ENCODE measurements at regions not wholly inside any gene's neighbourhood (a gene's known extent, or its start where the extent isn't known, plus 50 kb on each side); places are given as distances from the start of the nearest gene placed in this dataset.

GRCh38 chr9:109963079-109963478 lies 183.1 kb downstream of the PALM2AKAP2 start:
- Histone ChIP-seq H3K36me3 (ENCODE audit: control insufficient read depth, insufficient read depth, low read length) (no peaks in the 10 kb centered on the region), H3K27me3 (ENCODE audit: control insufficient read depth, insufficient read depth, low read length) (no peaks in the 10 kb centered on the region), H3K4me3 (ENCODE audit: low read length) (no peak overlapping the region), H3K27ac (ENCODE audit: low read length) (no peak overlapping the region), H3K9me3 (ENCODE audit: control insufficient read depth, low read depth, low read length) (no peaks in the 10 kb centered on the region), H3K4me1 (ENCODE audit: control insufficient read depth, insufficient read depth, low read length) (no peaks in the 10 kb centered on the region)
- WGBS (ENCODE audit: insufficient coverage, low lambda C conversion rate): no CpG with 5 or more reads among the region's 2 CpGs
- peak in 1 of 2 donors; percentile 18 for DNase-seq

GRCh38 chr9:109966643-109967368 lies 186.8 kb downstream of the PALM2AKAP2 start:
- Histone ChIP-seq H3K27ac (ENCODE audit: low read length) (no peak overlapping the region), H3K9me3 (ENCODE audit: control insufficient read depth, low read depth, low read length) (no peaks in the 10 kb centered on the region), H3K36me3 (ENCODE audit: control insufficient read depth, insufficient read depth, low read length) (no peaks in the 10 kb centered on the region), H3K4me1 (ENCODE audit: control insufficient read depth, insufficient read depth, low read length) (no peaks in the 10 kb centered on the region), H3K4me3 (ENCODE audit: low read length) (no peak overlapping the region), H3K27me3 (ENCODE audit: control insufficient read depth, insufficient read depth, low read length) (peaks cover 2% of the 10 kb centered on the region)
- DNase-seq: no peak
- WGBS (ENCODE audit: insufficient coverage, low lambda C conversion rate): no CpG with 5 or more reads among the region's 13 CpGs

- Histone ChIP-seq H3K27me3 (ENCODE audit: control insufficient read depth, insufficient read depth, low read length) (peaks cover 2% of the 10 kb centered on the region), H3K27ac (ENCODE audit: low read length) (peak overlapping the region; percentile 39), H3K9me3 (ENCODE audit: control insufficient read depth, low read depth, low read length) (no peaks in the 10 kb centered on the region), H3K36me3 (ENCODE audit: control insufficient read depth, insufficient read depth, low read length) (no peaks in the 10 kb centered on the region), H3K4me3 (ENCODE audit: low read length) (no peak overlapping the region), H3K4me1 (ENCODE audit: control insufficient read depth, insufficient read depth, low read length) (no peaks in the 10 kb centered on the region)
- WGBS (ENCODE audit: insufficient coverage, low lambda C conversion rate): no CpG with 5 or more reads among the region's 8 CpGs
- peak in 1 of 2 donors; percentile 21 for DNase-seq
Measured at GRCh38 chr9:109967651-109968642, 187.9 kb downstream of the PALM2AKAP2 start.

DNA sequence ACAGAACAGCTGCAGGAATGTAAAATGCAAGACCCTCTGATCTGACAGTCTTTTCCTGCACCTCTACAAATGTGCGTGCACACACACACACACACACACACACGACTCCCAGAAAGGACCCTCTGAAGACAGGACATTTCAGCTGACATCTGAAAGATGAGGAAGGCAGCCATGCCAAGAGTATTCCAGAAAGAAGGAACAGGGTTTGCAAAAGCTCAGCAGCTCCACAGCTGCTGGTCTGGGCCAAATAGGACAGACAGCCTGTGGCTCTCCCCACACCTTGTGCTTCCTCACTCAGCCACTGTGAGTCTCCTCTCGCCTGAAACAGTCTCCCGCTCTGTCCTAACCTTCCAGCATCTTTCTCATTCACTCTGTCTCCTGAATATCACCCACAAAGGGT lies 189.0 kb downstream of the PALM2AKAP2 start:
- Histone ChIP-seq H3K36me3 (ENCODE audit: control insufficient read depth, insufficient read depth, low read length) (no peaks in the 10 kb centered on the region), H3K4me1 (ENCODE audit: control insufficient read depth, insufficient read depth, low read length) (no peaks in the 10 kb centered on the region), H3K4me3 (ENCODE audit: low read length) (no peak overlapping the region), H3K9me3 (ENCODE audit: control insufficient read depth, low read depth, low read length) (no peaks in the 10 kb centered on the region), H3K27me3 (ENCODE audit: control insufficient read depth, insufficient read depth, low read length) (peaks cover 2% of the 10 kb centered on the region), H3K27ac (ENCODE audit: low read length) (peak overlapping the region; percentile 39)
- no CpG with 5 or more reads among the region's 4 CpGs for WGBS (ENCODE audit: insufficient coverage, low lambda C conversion rate)
- DNase-seq: peak in 1 of 2 donors; percentile 17

DNA sequence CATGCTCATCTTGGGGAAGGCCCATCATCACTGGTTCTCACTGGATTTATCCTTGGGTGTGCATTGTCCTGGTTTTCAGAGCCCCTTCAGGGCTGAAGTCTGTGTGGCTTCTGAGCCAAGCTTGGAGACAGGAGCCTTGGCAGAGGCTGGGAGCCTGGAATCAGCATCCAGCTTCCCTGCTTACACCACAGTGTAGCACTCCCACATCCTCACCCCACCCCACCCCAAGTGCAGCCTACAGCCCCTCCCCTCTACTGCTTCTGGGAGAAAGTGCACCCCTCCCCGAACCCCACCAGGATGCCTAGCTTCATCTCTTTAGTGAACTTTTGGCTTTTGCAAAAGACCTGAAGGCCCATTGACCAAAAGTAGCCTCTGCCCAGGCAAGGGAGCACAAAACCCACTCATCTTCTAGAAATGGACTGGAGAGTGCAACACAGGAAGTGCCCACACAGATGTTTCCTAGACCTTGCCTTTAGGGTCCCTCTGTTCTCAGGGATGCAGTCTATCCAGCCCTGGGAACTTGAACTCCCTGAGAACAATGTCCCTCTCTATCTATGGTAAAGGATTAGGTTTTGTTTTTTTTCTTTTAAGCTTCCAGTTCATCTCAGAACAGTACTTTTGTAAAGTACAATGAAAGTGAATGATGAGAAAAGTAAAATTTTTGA lies 189.7 kb downstream of the PALM2AKAP2 start:
- H3K27ac ChIP-seq (ENCODE audit: low read length): no peak overlapping the region
- no peaks in the 10 kb centered on the region for H3K9me3 ChIP-seq (ENCODE audit: control insufficient read depth, low read depth, low read length)
- H3K36me3 ChIP-seq (ENCODE audit: control insufficient read depth, insufficient read depth, low read length): no peaks in the 10 kb centered on the region
- H3K27me3 ChIP-seq (ENCODE audit: control insufficient read depth, insufficient read depth, low read length): peaks cover 2% of the 10 kb centered on the region
- no peaks in the 10 kb centered on the region for H3K4me1 ChIP-seq (ENCODE audit: control insufficient read depth, insufficient read depth, low read length)
- H3K4me3 ChIP-seq (ENCODE audit: low read length): no peak overlapping the region
- no CpG with 5 or more reads among the region's 1 CpG for WGBS (ENCODE audit: insufficient coverage, low lambda C conversion rate)
- no peak for DNase-seq

- no peak for DNase-seq
- no CpG with 5 or more reads among the region's 5 CpGs for WGBS (ENCODE audit: insufficient coverage, low lambda C conversion rate)
- no peak overlapping the region for H3K4me3 ChIP-seq (ENCODE audit: low read length)
Measured at GRCh38 chr9:109971226-109971625, 191.2 kb downstream of the PALM2AKAP2 start.

GRCh38 chr9:109972026-109972882 lies 192.3 kb downstream of the PALM2AKAP2 start:
- peaks cover 2% of the 10 kb centered on the region for H3K27me3 ChIP-seq (ENCODE audit: control insufficient read depth, insufficient read depth, low read length)
- H3K4me1 ChIP-seq (ENCODE audit: control insufficient read depth, insufficient read depth, low read length): no peaks in the 10 kb centered on the region
- WGBS (ENCODE audit: insufficient coverage, low lambda C conversion rate): no CpG with 5 or more reads among the region's 6 CpGs
- H3K27ac ChIP-seq (ENCODE audit: low read length): no peak overlapping the region
- H3K4me3 ChIP-seq (ENCODE audit: low read length): no peak overlapping the region
- H3K9me3 ChIP-seq (ENCODE audit: control insufficient read depth, low read depth, low read length): no peaks in the 10 kb centered on the region
- DNase-seq: peak; percentile 47 to 77
- H3K36me3 ChIP-seq (ENCODE audit: control insufficient read depth, insufficient read depth, low read length): no peaks in the 10 kb centered on the region

More at GRCh38 chr9:109971226-109971625, 191.2 kb downstream of the PALM2AKAP2 start:
- H3K27me3 ChIP-seq (ENCODE audit: control insufficient read depth, insufficient read depth, low read length): peaks cover 2% of the 10 kb centered on the region
- H3K36me3 ChIP-seq (ENCODE audit: control insufficient read depth, insufficient read depth, low read length): no peaks in the 10 kb centered on the region
- no peaks in the 10 kb centered on the region for H3K9me3 ChIP-seq (ENCODE audit: control insufficient read depth, low read depth, low read length)
- no peaks in the 10 kb centered on the region for H3K4me1 ChIP-seq (ENCODE audit: control insufficient read depth, insufficient read depth, low read length)
- H3K27ac ChIP-seq (ENCODE audit: low read length): no peak overlapping the region

DNA sequence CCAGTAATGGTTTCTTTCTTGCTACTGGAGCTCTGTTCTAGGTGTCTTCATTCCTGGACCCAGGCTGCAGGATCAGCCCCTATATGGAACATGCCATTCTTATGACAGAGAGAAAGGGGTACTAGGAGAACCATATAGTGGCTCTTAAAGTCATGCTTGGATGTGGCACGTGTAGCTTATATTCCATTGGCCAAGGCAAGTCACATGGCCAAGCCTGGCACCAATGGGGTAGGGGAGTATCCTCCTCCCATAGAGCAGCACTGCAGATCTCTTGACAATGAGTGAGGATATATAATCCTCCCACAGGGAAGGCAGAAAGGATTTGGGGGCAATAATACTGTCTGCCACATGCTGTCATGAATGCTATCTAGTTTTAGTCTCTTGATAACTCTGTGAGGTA lies 193.3 kb downstream of the PALM2AKAP2 start:
- Histone ChIP-seq H3K4me1 (ENCODE audit: control insufficient read depth, insufficient read depth, low read length) (no peaks in the 10 kb centered on the region), H3K27ac (ENCODE audit: low read length) (no peak overlapping the region), H3K36me3 (ENCODE audit: control insufficient read depth, insufficient read depth, low read length) (no peaks in the 10 kb centered on the region), H3K9me3 (ENCODE audit: control insufficient read depth, low read depth, low read length) (no peaks in the 10 kb centered on the region), H3K27me3 (ENCODE audit: control insufficient read depth, insufficient read depth, low read length) (peaks cover 2% of the 10 kb centered on the region), H3K4me3 (ENCODE audit: low read length) (no peak overlapping the region)
- DNase-seq: no peak
- WGBS (ENCODE audit: insufficient coverage, low lambda C conversion rate): no CpG with 5 or more reads among the region's 1 CpG

DNA sequence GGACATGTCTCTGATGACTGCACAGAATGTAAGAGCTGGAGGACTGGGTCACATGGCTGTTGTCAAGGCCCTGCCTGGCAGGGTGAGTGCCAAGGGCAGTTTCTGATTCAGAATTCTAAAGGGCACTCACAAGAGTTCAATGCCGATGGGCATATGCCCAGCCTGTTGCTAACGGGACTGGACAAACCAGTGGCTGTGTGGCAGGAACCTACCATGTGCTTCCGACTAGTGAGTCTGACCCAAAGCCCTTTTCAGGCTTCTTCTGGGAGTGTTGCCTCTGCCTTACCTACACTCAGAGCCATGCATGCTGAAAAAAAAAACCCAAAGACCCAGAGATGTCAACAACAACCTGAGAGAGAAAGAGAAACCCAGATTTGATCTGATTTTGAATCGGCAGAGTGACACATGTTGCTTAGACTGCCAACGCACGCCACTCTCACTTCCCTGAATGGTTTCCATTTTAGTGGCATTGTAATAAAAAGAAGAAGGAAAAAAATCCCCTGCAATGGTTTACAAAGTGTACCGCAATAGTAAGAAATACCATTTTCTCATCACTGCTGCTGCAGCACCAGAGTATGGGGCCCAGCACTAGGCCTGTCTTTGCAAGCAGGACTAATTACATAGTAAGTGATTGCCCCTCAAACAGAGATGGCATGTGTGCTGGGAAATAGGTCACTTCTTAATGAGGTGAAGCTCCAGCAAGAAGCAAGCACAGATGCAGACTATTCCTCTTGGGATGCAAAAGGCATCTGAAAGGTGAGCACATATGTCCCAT lies 194.3 kb downstream of the PALM2AKAP2 start:
- no peaks in the 10 kb centered on the region for H3K36me3 ChIP-seq (ENCODE audit: control insufficient read depth, insufficient read depth, low read length)
- H3K27ac ChIP-seq (ENCODE audit: low read length): no peak overlapping the region
- 100% methylated on average over 2 of the region's 7 CpGs for WGBS (ENCODE audit: insufficient coverage, low lambda C conversion rate)
- no peaks in the 10 kb centered on the region for H3K4me1 ChIP-seq (ENCODE audit: control insufficient read depth, insufficient read depth, low read length)
- H3K4me3 ChIP-seq (ENCODE audit: low read length): no peak overlapping the region
- DNase-seq: no peak
- no peaks in the 10 kb centered on the region for H3K9me3 ChIP-seq (ENCODE audit: control insufficient read depth, low read depth, low read length)
- no peaks in the 10 kb centered on the region for H3K27me3 ChIP-seq (ENCODE audit: control insufficient read depth, insufficient read depth, low read length)

Measured in large intestine (tissue), 3 donors.